IMR-90 (cell line): ENCODE measurements at regions not wholly inside any gene's neighbourhood (a gene's known extent, or its start where the extent isn't known, plus 50 kb on each side); places are given as distances from the start of the nearest gene placed in this dataset.
"Not testable (repeated sequence)": the region's sequence is repeated elsewhere in the genome, so short reads cannot be mapped to it uniquely, and the experiment has no call there.

Experiments used
- CTCF ChIP-seq: conservative IDR thresholded peaks from 2 replicates; pipeline ENCODE4 v1.5.1; 2012; ENCODE audit warnings: mild to moderate bottlenecking, low read depth, low read length, improper control_type of control experiment
- RAD21 ChIP-seq: IDR thresholded peaks from 2 replicates; pipeline ENCODE4 v1.6.1; 2012; ENCODE audit warnings: low read length, improper control_type of control experiment

- TF ChIP-seq CTCF, RAD21: not testable (repeated sequence)
Measured at GRCh38 chr14:19346074-19346480, 88.1 kb downstream of the POTEG start.
